ENCODE measurements at regions not wholly inside any gene's neighbourhood (a gene's known extent, or its start where the extent isn't known, plus 50 kb on each side); places are given as distances from the start of the nearest gene placed in this dataset.

DNA sequence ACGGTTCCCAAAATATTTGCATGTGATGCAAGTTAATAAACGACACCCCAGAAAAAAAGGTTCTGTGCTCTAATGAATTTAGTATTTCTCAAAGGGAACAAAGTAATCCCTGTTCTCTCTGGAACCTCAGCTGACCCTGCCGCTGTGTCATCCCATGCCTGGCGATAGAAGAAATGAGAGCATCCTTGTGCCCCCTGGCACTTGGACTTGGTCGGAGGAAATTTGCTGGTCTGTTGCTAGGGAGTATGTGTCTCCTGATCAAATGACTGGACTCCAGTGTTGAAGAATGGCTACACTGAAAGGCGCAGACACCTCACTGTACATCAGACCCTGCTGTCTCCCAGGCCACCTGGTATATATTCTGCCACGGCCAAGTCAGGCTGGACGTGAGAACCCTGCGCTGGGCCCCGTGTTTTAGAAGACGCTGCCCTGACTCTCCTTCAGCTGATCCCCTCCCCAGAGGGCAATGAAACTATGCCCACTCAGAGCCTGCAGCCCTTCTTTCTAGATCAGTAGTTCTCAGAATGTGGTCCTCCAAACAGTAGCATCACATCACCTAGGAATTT lies 67.2 kb downstream of the THNSL1 start:
- TF ChIP-seq CTCF (conservative IDR thresholded peaks at IDR 0.05; ENCODE audit: low read depth, low read length) (no peak), MAZ (IDR thresholded peaks at IDR 0.05; ENCODE audit: borderline replicate concordance, low read depth, low read length) (no peak), USF2 (IDR thresholded peaks at IDR 0.05; ENCODE audit: low read depth, low read length) (no peak), POLR2A (IDR thresholded peaks at IDR 0.05; ENCODE audit: low read depth, low read length) (no peak), FOS (IDR thresholded peaks at IDR 0.05; ENCODE audit: low read depth, low read length) (no peak)

Measured in IMR-90 (cell line).